Caki2 (cell line): ENCODE measurements at regions not wholly inside any gene's neighbourhood (a gene's known extent, or its start where the extent isn't known, plus 50 kb on each side); places are given as distances from the start of the nearest gene placed in this dataset.

Experiments used
- DNase-seq: peaks from one replicate; pipeline ENCODE4 v3.0.0-alpha.2; 2015; ENCODE audit warnings: low read depth
- in situ Hi-C: cut with HindIII; loops from 2 replicates; pipeline ENCODE4 v1.10.0; 2016; ENCODE audit warnings: low sequenced_read_pairs, low pct_unique_long_range_greater_than_20kb, mixed read lengths

- DNase-seq, result no peak
- in situ Hi-C loops, result no loop called here
Measured at GRCh38 chr22:27381960-27382742, 419.4 kb downstream of the MN1 start.

- DNase-seq, result no peak
- in situ Hi-C loops, result no loop called here
Measured at GRCh38 chr22:27382947-27383346, 418.6 kb downstream of the MN1 start.

- DNase-seq, result no peak
- in situ Hi-C loops, result no loop called here
Measured at GRCh38 chr22:27383896-27384295, 417.7 kb downstream of the MN1 start.

- in situ Hi-C loops, result no loop called here
- no peak for DNase-seq
Measured at GRCh38 chr22:27385261-27385998, 416.1 kb downstream of the MN1 start.

- in situ Hi-C loops, result no loop called here
- DNase-seq, result peak; percentile 87
Measured at GRCh38 chr22:27386186-27386585, 415.4 kb downstream of the MN1 start.

GRCh38 chr22:27387561-27387960 is 414.0 kb downstream of the MN1 start:
- in situ Hi-C loops, result no loop called here

GRCh38 chr22:27388090-27388600 is 413.4 kb downstream of the MN1 start:
- DNase-seq, result no peak
- in situ Hi-C loops, result no loop called here

More at GRCh38 chr22:27387561-27387960, 414.0 kb downstream of the MN1 start:
- DNase-seq, result no peak

GRCh38 chr22:27389727-27390075 is 411.9 kb downstream of the MN1 start:
- in situ Hi-C loops, result no loop called here
- no peak for DNase-seq

GRCh38 chr22:27391092-27391770 is 410.3 kb downstream of the MN1 start:
- no peak for DNase-seq
- in situ Hi-C loops, result no loop called here

GRCh38 chr22:27393371-27393770 is 408.2 kb downstream of the MN1 start:
- in situ Hi-C loops, result no loop called here
- DNase-seq, result no peak

- DNase-seq, result no peak
- in situ Hi-C loops, result no loop called here
Measured at GRCh38 chr22:27394806-27395404, 406.7 kb downstream of the MN1 start.

GRCh38 chr22:27397036-27397953 is 404.3 kb downstream of the MN1 start:
- no peak for DNase-seq
- in situ Hi-C loops, result no loop called here

- in situ Hi-C loops, result no loop called here
- no peak for DNase-seq
Measured at GRCh38 chr22:27397954-27398342, 403.6 kb downstream of the MN1 start.

- DNase-seq, result no peak
- in situ Hi-C loops, result no loop called here
Measured at GRCh38 chr22:27399161-27399560, 402.4 kb downstream of the MN1 start.

- in situ Hi-C loops, result no loop called here
- DNase-seq, result no peak
Measured at GRCh38 chr22:27400811-27401210, 400.7 kb downstream of the MN1 start.

GRCh38 chr22:27401321-27401720 is 400.2 kb downstream of the MN1 start:
- in situ Hi-C loops, result no loop called here
- no peak for DNase-seq

- no peak for DNase-seq
- in situ Hi-C loops, result no loop called here
Measured at GRCh38 chr22:27404441-27404840, 397.1 kb downstream of the MN1 start.
